AG10803 (cell line): ENCODE measurements at regions not wholly inside any gene's neighbourhood (a gene's known extent, or its start where the extent isn't known, plus 50 kb on each side); places are given as distances from the start of the nearest gene placed in this dataset.

Source experiments
- DNase-seq: peaks from one replicate; pipeline ENCODE4 v3.0.0; 2010; ENCODE audit warnings: low read depth
- H3K4me3 ChIP-seq: 2 replicates; pipeline ENCODE4 v1.5.1; 2011; ENCODE audit warnings: mild to moderate bottlenecking, low read length, control low read depth
- CTCF ChIP-seq: conservative IDR thresholded peaks from 2 replicates; pipeline ENCODE4 v1.5.1; 2011; ENCODE audit warnings: mild to moderate bottlenecking, low read length, control low read depth, inconsistent platforms

GRCh38 chr4:132592340-132592739 is 556.8 kb upstream of the PCDH10 start:
- no peak for DNase-seq
- H3K4me3 ChIP-seq = no peak overlapping the region
- TF ChIP-seq CTCF = no peak

- no peak for DNase-seq
- TF ChIP-seq CTCF = no peak
- H3K4me3 ChIP-seq = no peak overlapping the region
These were observed 556.2 kb upstream of the PCDH10 start for GRCh38 chr4:132592850-132593249.

GRCh38 chr4:132593717-132594400 is 555.2 kb upstream of the PCDH10 start:
- no peak overlapping the region for H3K4me3 ChIP-seq
- DNase-seq = no peak
- no peak for TF ChIP-seq CTCF

GRCh38 chr4:132596186-132596585 is 552.9 kb upstream of the PCDH10 start:
- no peak for TF ChIP-seq CTCF
- no peak for DNase-seq
- H3K4me3 ChIP-seq = no peak overlapping the region

- TF ChIP-seq CTCF = no peak
- H3K4me3 ChIP-seq = no peak overlapping the region
- DNase-seq = no peak
These were observed 543.5 kb upstream of the PCDH10 start for GRCh38 chr4:132605551-132605950.

- DNase-seq = no peak
- TF ChIP-seq CTCF = 0 out of 2 replicates have a peak, but pooled peaks have one; percentile 15
- no peak overlapping the region for H3K4me3 ChIP-seq
These were observed 534.4 kb upstream of the PCDH10 start for GRCh38 chr4:132614682-132615081.

- no peak for TF ChIP-seq CTCF
- DNase-seq = no peak
- H3K4me3 ChIP-seq = no peak overlapping the region
These were observed 529.1 kb upstream of the PCDH10 start for GRCh38 chr4:132619968-132620367.
